Cardiac fibroblast (primary cell): ENCODE measurements at regions not wholly inside any gene's neighbourhood (a gene's known extent, or its start where the extent isn't known, plus 50 kb on each side); places are given as distances from the start of the nearest gene placed in this dataset.
A peak's percentile ranks its signal among the peaks of the same experiment; 100 is the strongest.

Experiments used
- DNase-seq, 2 donors: peaks; one replicate each; pipeline versions ENCODE4 v3.0.0 to v3.0.0-alpha.2; 2010; ENCODE audit warnings: low read depth in 2 of 2
- H3K4me3 ChIP-seq, 2 donors: replicated peaks in 1 of 2; 1 replicate in 1 of 2; 2 replicates in 1 of 2; pipeline ENCODE4 v1.5.1; 2011; ENCODE audit warnings: low read depth in 2 of 2, low read length in 2 of 2, mild to moderate bottlenecking in 2 of 2, moderate library complexity in 1 of 2
- CTCF ChIP-seq: IDR thresholded peaks from one replicate; pipeline ENCODE4 v1.5.1; 2011; ENCODE audit warnings: low read depth, mild to moderate bottlenecking, low read length, inconsistent platforms

GRCh38 chr4:15254236-15254880 is 173.5 kb upstream of the C1QTNF7 start:
- H3K4me3 ChIP-seq: no peak overlapping the region
- TF ChIP-seq CTCF: no peak
- peak in 1 of 2 donors; percentile 62 for DNase-seq

DNA sequence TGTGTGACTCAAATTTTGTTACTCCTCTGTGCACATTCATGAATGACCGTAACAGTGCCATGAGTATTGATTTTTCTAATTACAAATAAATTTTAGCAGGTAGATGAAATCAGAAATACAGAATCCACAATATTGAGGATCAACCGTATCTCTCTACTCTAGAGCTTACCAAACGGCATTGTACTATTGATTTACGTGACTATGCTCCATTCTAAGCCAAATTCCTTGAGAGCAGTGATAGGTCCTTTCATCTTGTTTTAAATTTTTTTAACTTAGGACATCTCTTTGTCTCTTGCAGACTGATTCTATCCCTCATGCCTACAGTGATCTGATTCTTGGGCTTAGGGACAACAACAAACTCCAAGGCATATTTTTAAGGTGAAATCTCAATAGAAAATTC is 172.3 kb upstream of the C1QTNF7 start:
- TF ChIP-seq CTCF: no peak
- no peak for DNase-seq
- no peak overlapping the region for H3K4me3 ChIP-seq

DNA sequence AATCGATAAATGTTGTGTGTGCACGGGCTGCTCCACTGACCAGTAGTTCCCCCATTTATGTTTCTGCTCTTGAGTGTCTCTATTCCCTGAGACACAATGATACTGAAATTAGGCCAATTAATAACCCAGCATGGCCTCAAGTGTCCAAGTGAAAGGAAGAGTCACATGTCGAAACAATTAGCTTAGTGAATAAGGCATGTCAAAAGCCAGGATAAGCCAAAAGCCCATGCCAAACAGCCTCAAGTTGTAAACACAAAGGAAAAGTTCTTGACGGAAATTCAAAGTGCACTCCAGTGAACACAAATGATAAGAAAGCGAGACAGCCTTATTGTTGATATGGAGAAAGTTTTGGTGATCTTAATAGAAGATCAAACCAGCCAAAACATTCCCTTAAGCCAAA is 167.1 kb upstream of the C1QTNF7 start:
- DNase-seq: no peak
- no peak for TF ChIP-seq CTCF
- no peak overlapping the region for H3K4me3 ChIP-seq

DNA sequence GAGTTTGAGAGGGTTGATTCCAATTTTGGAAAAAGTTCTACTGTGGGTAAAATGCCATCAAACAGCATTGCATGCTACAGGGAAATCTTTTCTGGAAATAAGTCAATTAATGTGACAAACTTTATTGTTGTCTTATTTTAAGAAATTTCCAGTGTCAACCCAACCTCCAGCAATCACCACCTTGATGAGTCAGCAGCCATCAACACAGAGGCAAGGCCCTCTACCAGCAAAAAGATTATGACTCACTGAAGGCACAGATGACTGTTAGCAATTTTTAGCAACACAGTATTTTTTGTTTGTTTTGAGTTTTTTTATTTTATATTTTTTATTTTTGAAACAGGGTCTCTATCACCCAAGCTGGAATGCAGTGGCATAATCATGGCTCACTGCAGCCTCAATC is 165.4 kb upstream of the C1QTNF7 start:
- no peak for TF ChIP-seq CTCF
- peak in 1 of 2 donors; percentile 37 for DNase-seq
- H3K4me3 ChIP-seq: no peak overlapping the region

DNA sequence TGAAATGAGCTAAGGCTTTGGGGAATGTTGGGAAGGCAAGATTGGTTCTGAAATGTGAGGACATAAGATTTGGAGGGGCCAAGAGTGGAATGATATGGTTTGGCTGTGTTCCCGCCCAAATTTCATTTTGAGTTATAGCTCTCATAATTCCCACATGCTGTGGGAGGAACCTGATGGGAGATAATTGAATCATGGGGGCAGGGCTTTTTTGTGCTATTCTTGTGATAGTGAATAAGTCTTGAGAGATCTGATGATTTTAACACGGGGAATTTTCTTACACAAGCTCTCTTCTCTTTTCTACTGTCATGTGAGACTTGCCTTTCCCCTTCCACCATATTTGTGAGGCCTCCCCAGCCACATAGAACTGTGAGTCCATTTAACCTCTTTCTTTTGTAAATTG is 157.6 kb upstream of the C1QTNF7 start:
- DNase-seq: no peak
- H3K4me3 ChIP-seq: no peak overlapping the region
- no peak for TF ChIP-seq CTCF

DNA sequence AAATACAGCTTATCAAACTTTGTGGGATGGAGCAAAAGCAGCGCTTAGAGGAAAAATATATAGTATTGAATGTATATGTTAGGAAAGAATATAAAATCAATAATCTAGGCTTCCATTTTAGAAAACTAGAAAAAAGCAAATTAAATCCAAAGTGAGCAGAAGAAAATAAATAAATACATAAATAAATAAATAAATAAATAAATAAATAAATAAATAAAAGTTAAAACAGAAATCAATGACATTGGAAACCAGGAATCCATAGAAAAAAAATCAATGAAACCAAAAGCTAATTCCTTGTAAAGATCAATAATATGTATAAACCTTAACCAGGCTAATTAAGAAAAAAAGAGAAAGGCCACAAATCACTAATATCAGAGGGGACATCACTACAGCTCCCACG is 141.8 kb upstream of the C1QTNF7 start:
- no peak for TF ChIP-seq CTCF
- no peak overlapping the region for H3K4me3 ChIP-seq
- no peak for DNase-seq

GRCh38 chr4:15291122-15291521 is 136.7 kb upstream of the C1QTNF7 start:
- no peak overlapping the region for H3K4me3 ChIP-seq
- peak in 1 of 2 donors; percentile 19 for DNase-seq
- no peak for TF ChIP-seq CTCF
